HEK293T (cell line): ENCODE measurements at regions not wholly inside any gene's neighbourhood (a gene's known extent, or its start where the extent isn't known, plus 50 kb on each side); places are given as distances from the start of the nearest gene placed in this dataset.

ENCODE experiments used
- BHLHE40 ChIP-seq: fragments of 450-650 bp; IDR thresholded peaks from 2 replicates; pipeline ENCODE4 v1.6.1; 2016; ENCODE audit warnings: mild to moderate bottlenecking, moderate library complexity, borderline replicate concordance
- ELF4 ChIP-seq: fragments of 450-650 bp; IDR thresholded peaks from 2 replicates; pipeline ENCODE4 v1.6.1; 2017; ENCODE audit warnings: antibody characterized with exemption
- FOXM1 ChIP-seq: fragments of 450-650 bp; IDR thresholded peaks from 2 replicates; pipeline ENCODE4 v1.6.1; 2017; ENCODE audit warnings: mild to moderate bottlenecking, borderline replicate concordance
- LEF1 ChIP-seq: fragments of 450-650 bp; IDR thresholded peaks from 2 replicates; pipeline ENCODE4 v1.6.1; 2017; ENCODE audit warnings: mild to moderate bottlenecking, borderline replicate concordance
- NFRKB ChIP-seq: fragments of 450-650 bp; IDR thresholded peaks from 2 replicates; pipeline ENCODE4 v1.6.1; 2016; ENCODE audit warnings: mild to moderate bottlenecking, moderate library complexity
- PKNOX1 ChIP-seq: fragments of 450-650 bp; IDR thresholded peaks from 2 replicates; pipeline ENCODE4 v1.6.1; 2016
- SP1 ChIP-seq: fragments of 450-650 bp; IDR thresholded peaks from 2 replicates; pipeline ENCODE4 v1.6.1; 2017
- SUZ12 ChIP-seq: fragments of 450-650 bp; IDR thresholded peaks from 2 replicates; pipeline ENCODE4 v1.6.1; 2016; ENCODE audit warnings: mild to moderate bottlenecking
- TARDBP ChIP-seq: fragments of 450-650 bp; IDR thresholded peaks from 2 replicates; pipeline ENCODE4 v1.6.1; 2016

GRCh38 chr13:34001389-34001788, 183.4 kb downstream of the RFC3 start:
- no peak for TF ChIP-seq PKNOX1
- TF ChIP-seq SUZ12 = no peak
- no peak for TF ChIP-seq TARDBP
- no peak for TF ChIP-seq NFRKB
- TF ChIP-seq SP1 = no peak
- no peak for TF ChIP-seq BHLHE40
- TF ChIP-seq LEF1 = no peak
- TF ChIP-seq FOXM1 = no peak
- TF ChIP-seq ELF4 = no peak
